GM20000 (cell line): ENCODE measurements at regions not wholly inside any gene's neighbourhood (a gene's known extent, or its start where the extent isn't known, plus 50 kb on each side); places are given as distances from the start of the nearest gene placed in this dataset.

Experiments used
- DNase-seq: peaks from one replicate; pipeline ENCODE4 v3.0.0; 2012; ENCODE audit warnings: low spot score
- CTCF ChIP-seq: IDR thresholded peaks from 2 replicates; pipeline ENCODE4 v1.5.1; 2012; ENCODE audit warnings: mild to moderate bottlenecking, control low read depth; ENCODE audit errors: extremely low read depth, missing control alignments

DNA sequence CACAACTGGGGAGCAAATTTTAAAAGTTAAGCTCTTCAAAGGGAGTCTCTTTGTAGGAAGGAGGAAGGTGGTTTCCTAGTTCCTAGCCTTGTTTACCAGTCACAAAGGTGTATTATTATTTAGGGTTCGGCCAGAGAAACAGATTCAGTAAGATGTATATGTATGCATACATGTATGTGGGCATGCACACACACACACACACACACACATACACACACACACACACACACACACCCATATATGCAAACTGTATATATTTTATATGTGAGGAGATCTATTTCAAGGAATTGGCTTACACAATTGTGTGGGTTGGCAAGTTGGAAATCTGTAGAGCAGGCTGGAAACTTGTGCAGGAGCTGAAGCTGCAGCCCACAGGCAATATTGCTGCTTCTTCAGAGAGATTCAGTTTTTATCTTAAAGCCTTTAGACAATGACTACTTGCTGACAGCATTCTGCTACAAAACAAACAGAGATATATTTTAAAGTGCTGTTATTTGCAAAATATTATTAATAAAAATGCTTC, 75.3 kb upstream of the DNAH5 start:
- no peak for DNase-seq
- no peak for TF ChIP-seq CTCF

- DNase-seq: no peak
- TF ChIP-seq CTCF: no peak
Observed at GRCh38 chr5:14017904-14018303, 73.4 kb upstream of the DNAH5 start.

- TF ChIP-seq CTCF: no peak
- no peak for DNase-seq
Observed at GRCh38 chr5:14016549-14016948, 72.1 kb upstream of the DNAH5 start.

- TF ChIP-seq CTCF: no peak
- peak; percentile 89 for DNase-seq
Observed at GRCh38 chr5:14011089-14012020, 66.9 kb upstream of the DNAH5 start.

- TF ChIP-seq CTCF: no peak
- DNase-seq: no peak
Observed at GRCh38 chr5:14009575-14009974, 65.1 kb upstream of the DNAH5 start.

DNA sequence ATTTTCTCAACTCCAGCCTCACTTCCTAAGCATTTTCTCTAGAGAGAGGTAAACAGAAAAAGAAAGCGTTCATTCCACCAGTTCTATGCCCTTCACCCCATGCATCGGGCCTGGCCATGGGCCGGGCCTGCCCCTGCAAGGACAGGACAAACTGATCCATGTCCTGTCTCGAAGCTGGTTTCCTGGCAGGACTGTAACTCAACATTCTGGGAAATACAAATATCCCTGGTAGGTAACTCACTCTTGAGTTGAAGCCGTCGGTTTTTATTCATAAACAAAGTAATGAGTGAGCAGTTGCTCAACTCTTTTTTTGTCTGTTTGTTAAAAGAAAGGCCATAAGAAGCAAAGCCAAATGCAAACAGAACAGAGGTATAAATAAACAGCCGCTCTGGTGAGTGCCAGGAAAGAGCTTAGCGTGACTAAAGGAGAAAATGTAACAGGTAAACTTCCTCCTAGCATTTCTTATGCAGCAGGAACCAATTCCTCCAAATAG, 64.4 kb upstream of the DNAH5 start:
- no peak for TF ChIP-seq CTCF

DNA sequence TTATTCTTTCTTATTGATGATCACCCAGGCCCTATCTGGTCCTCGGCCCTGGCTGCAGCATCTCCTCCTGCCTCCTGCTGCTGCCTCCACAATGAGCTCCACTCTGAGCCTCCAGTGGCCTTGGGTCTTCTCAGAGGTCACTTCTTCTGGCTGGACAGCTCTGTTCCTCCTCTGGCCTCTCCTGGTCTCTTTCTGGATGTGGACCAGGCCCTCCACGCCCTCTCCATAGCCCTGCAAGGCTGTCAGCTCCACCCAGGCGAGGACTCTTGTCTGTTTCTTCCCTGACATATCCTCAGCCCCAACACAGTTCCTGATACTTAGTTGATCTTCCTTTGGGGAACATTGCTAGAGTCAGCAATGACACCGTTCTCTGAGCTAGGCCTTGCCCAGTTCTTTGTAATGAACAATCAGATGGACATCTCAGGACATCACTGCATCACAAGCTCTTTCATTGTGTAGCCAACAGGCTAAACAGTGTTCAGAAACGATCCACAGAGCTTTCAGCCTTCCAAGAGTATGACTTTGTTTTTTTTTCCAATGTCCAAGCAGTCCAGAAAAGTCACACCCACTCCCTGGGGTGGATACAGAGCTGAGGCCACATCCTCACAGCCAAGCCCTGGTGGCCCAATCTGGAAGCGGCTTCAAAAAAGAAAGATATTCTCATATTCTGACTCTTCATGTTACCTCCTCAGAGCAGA, 62.5 kb upstream of the DNAH5 start:
- TF ChIP-seq CTCF: no peak
- no peak for DNase-seq

More for the DNA sequence above, 64.4 kb upstream of the DNAH5 start:
- no peak for DNase-seq
